T-helper 2 cell (primary cell): ENCODE measurements at regions not wholly inside any gene's neighbourhood (a gene's known extent, or its start where the extent isn't known, plus 50 kb on each side); places are given as distances from the start of the nearest gene placed in this dataset.

Experiments used
- DNase-seq, 5 experiments: peaks; one replicate each; pipeline versions ENCODE4 v3.0.0 to v3.0.0-alpha.2; 2012 to 2022

GRCh38 chr2:8154936-8155335 lies 526.9 kb upstream of the ID2 start:
- DNase-seq: peak in 2 of 5 experiments; percentile 8 to 55

DNA sequence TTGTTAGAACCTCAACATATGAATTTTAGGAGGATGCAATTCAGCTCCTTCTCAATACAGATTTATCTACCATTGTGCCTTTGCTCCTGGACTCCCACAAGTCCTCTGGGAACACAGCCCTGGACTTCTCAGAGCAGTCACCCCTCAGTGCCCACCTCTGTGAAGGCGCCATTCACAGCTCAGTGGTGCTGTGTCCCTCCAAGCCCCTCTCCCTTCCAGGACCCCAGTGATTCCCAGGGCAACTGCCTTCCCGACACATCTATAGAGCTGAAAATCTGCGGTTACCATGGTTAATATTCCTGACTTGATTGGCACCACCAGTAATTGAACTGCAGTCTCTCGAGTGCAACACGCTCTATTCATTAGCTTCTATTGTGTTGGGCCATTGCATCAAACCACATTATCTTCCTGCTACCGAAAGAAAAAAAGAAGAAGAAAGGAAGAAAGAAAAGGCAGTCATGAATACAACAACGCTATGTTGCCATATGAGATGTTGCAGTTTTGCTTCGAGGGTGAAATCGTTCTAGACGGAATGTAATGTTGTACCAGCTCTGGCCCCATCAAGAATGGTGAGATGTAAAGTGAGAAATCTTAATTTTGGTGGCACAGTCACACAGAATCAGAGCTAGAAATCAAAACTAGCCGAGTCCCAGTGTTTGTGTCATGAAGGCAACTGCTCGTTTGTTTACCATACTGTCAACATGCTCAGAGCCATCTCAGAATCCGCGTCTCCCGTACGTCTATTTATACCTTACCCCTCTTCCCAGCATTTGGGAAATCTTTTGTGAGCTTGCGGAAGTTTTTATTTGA lies 524.0 kb upstream of the ID2 start:
- no peak for DNase-seq

- peak in 1 of 5 experiments; percentile 17 for DNase-seq
Measured at GRCh38 chr2:8158711-8159110, 523.1 kb upstream of the ID2 start.

DNA sequence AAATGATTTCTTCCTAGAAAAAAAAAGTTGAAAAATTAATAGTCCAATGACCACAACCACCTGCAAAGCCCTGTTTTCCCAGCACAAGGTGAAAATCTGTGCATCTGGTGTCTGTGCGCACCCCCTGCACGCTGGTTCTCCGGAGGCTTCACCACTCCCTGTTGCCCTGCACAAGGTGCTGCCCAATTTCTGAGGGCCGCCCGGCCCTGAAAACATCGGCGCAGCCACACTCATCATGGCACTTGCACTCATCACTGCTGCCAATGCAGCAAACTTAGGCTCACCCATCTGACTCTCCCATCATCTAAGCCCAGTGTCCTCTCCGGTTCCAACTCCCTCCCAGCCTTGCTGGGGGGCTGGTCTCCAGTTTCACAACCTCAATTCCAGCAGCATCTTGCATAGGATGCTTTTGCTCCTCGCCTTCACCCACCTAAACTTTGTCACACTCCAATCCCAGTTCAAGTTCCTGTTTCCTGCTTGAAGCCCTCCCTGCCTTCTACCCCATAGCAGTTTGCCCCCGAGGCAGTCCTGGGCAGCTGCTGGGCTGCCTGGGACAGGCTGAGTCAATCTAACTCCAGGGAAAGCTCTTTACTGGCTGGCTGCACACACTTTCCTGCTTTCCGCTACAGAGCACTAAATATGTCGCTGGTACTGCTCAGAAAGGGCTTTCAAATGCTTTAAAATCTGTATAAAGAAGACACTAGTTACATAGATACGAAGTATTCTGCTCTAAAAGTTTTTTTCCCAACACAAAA lies 522.5 kb upstream of the ID2 start:
- DNase-seq: no peak

GRCh38 chr2:8159966-8160603 lies 521.8 kb upstream of the ID2 start:
- DNase-seq: no peak

DNA sequence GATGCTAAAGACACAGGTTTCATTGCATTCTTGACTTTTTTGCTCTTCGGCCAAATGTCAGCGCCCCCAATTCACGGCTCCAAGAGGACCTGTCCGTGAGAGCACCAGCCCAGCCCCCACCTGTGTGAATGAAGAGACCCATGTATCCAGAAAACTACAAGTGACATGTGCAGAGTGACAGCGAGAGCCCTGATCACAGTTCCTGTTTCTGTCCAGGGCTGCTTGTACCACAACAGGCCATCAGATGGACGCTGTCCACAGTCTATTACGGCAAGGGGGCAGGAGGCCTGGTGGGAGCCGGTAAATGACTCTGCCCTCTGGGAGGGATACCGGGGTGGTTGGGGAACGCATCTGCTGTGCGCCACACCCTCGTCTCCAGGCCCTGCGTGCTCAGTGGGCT lies 520.9 kb upstream of the ID2 start:
- no peak for DNase-seq

DNA sequence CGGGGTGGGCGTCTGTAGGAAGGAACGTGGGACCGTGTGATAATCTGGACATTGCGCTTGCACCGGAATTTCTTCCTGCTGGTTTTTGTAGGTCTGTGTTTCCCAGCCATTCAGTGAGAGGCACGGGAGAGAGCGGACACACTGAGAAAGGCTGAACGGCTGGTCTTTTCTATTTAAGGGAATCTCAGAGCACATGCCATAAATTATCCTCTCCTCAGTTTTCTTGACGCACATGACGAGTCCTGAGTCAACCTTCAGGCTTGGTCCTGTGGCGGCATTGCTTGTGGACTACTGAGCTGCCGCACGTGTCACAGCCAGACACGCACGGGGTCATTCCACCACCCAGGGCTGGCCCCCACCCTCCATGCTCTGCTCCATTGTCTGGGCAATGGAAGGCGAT lies 519.3 kb upstream of the ID2 start:
- no peak for DNase-seq

DNA sequence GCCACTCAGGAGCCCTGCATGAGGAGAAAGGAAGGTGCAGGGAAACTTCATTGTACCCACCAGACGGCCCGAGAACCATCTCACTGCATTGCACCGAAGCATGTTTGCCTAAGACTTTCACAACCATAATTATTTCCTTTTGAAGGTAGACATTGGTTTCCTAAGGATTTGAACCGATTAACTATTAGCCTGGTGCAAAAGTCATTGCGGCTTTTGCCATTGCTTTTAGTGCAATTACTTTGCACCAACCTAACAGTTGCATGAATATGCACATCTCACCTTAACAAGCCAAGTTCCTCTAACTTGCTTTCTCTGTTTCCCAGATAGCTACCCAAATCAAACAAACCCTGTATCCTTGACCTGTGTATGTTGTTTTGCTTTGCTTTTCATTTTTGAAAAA lies 516.3 kb upstream of the ID2 start:
- DNase-seq: no peak

GRCh38 chr2:8168022-8168717 lies 513.7 kb upstream of the ID2 start:
- peak in 2 of 5 experiments; percentile 10 to 12 for DNase-seq

GRCh38 chr2:8168876-8169424 lies 512.9 kb upstream of the ID2 start:
- DNase-seq: no peak

- DNase-seq: no peak
Measured at GRCh38 chr2:8169443-8169842, 512.4 kb upstream of the ID2 start.

GRCh38 chr2:8170552-8171327 lies 511.1 kb upstream of the ID2 start:
- no peak for DNase-seq

DNA sequence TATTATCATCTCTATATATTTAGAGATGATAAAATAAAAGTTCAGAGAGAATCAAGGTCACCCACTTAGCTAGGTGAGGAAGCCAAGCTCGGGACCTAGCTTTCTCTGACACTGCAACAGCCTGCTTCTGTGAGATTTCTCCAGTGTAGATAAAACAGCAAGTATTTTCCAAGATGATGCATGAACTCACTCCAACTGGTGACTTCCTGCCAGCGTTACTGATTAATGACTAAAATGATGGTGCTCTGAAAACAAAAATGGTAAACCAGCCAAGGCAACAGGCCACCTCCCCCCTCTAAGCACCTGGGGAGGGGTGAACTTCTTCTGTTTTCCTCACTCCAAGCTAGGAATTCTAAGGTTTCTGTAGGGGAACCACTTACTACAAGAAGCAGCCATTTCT lies 510.2 kb upstream of the ID2 start:
- no peak for DNase-seq

DNA sequence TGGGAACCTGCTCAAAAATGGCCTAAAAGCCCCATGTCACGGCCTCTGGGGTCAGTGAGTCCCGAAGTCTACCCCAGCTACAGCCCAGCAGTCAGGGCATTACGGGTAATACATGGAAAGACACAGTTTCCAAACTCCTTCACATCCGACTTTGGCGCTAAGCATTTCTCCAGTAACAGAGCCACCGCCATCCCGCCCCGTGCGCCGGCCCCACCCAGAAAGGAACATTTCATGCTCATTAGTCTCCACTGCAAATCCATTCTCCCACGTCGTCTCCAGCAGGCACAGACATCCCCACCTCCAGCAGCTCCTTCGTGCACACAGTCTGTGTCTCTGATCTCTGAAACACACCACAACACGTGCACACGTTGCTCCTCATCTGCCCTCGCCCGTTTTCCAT lies 509.2 kb upstream of the ID2 start:
- DNase-seq: no peak

GRCh38 chr2:8174641-8175257 lies 507.1 kb upstream of the ID2 start:
- no peak for DNase-seq

- no peak for DNase-seq
Measured at GRCh38 chr2:8176887-8177286, 505.0 kb upstream of the ID2 start.

GRCh38 chr2:8177566-8177965 lies 504.3 kb upstream of the ID2 start:
- no peak for DNase-seq

GRCh38 chr2:8178911-8179310 lies 502.9 kb upstream of the ID2 start:
- no peak for DNase-seq

DNA sequence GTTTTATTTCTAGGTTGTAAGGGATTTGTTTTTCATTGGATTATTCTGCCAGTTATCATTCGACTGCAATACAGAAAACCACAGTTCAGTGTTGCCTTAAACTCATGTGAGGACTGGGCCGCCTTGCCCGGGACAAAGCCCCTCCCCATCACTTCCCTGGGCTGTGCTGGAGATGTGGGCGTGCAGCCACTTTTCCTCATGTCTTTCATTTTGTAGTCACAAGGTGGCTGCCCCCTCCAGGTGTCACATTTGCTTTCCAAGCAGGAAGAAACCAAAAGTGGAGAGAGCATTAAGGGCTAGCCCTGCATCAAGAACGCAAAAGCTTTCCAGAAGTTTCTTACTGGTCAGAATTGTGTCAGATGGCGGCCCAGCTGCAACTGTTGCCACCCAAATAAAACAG lies 492.5 kb upstream of the ID2 start:
- DNase-seq: no peak

- DNase-seq: no peak
Measured at GRCh38 chr2:8190279-8190678, 491.6 kb upstream of the ID2 start.

GRCh38 chr2:8191427-8191826 lies 490.4 kb upstream of the ID2 start:
- DNase-seq: no peak

GRCh38 chr2:8193146-8193545 lies 488.7 kb upstream of the ID2 start:
- DNase-seq: no peak
